ENCODE measurements at regions not wholly inside any gene's neighbourhood (a gene's known extent, or its start where the extent isn't known, plus 50 kb on each side); places are given as distances from the start of the nearest gene placed in this dataset.

DNA sequence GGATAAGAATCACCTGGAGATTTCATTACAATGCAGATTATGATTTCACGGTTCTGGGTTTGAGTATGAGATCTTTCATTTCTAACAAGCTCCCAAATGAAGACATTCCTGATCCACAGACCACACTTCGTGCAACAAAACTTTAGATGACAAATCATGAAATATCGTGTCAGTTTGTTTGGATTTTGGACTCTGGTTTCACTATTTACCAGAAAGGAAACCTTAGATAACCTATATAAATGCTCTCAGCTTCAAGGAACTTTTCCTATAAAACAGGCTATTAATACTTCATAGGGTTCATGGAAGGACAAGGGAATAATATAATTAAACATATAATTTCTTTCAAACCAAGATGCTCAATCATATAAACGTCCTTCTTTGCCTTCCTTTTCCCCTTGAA lies 930.5 kb upstream of the SLC10A2 start:
- TF ChIP-seq, protein P1, sequence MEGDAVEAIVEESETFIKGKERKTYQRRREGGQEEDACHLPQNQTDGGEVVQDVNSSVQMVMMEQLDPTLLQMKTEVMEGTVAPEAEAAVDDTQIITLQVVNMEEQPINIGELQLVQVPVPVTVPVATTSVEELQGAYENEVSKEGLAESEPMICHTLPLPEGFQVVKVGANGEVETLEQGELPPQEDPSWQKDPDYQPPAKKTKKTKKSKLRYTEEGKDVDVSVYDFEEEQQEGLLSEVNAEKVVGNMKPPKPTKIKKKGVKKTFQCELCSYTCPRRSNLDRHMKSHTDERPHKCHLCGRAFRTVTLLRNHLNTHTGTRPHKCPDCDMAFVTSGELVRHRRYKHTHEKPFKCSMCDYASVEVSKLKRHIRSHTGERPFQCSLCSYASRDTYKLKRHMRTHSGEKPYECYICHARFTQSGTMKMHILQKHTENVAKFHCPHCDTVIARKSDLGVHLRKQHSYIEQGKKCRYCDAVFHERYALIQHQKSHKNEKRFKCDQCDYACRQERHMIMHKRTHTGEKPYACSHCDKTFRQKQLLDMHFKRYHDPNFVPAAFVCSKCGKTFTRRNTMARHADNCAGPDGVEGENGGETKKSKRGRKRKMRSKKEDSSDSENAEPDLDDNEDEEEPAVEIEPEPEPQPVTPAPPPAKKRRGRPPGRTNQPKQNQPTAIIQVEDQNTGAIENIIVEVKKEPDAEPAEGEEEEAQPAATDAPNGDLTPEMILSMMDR (IDR thresholded peaks at IDR 0.05), result no peak
- TF ChIP-seq POLR2A (IDR thresholded peaks at IDR 0.05), result no peak

All from vagina (tissue), 2 donors.